ENCODE measurements at regions not wholly inside any gene's neighbourhood (a gene's known extent, or its start where the extent isn't known, plus 50 kb on each side); places are given as distances from the start of the nearest gene placed in this dataset.
"Not testable (repeated sequence)": the region's sequence is repeated elsewhere in the genome, so short reads cannot be mapped to it uniquely, and the experiment has no call there.

GRCh38 chr4:85106166-85106565 is 139.7 kb upstream of the WDFY3 start:
- no peak for DNase-seq (ENCODE audit: low read depth, low spot score)

DNA sequence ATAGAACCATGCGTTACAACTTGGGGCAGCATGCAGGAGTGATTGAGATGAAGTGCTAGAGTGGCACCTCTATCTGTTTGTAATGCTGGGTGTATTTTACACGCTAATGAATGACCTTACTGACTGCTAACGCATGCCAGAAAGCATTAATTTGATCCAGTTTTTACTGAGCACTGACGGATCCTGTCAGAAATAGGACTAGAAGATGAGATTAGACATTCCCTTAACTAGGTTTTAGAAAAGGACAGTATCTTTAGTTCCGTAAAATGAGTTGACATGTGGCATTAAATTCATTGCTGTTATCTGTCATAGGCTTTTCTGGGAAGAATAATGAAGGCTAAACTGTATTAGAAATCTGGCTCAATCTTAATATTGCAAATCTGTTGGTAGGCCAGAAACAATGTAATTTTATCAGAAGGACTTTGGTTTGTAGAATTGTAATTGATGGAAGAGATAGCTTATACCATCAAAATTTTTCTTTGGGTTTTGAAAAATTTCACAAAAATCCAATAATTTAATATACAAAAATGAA is 140.4 kb upstream of the WDFY3 start:
- DNase-seq (ENCODE audit: low read depth, low spot score) = no peak

- no peak for DNase-seq (ENCODE audit: low read depth, low spot score)
Observed at GRCh38 chr4:85107553-85107952, 141.1 kb upstream of the WDFY3 start.

DNA sequence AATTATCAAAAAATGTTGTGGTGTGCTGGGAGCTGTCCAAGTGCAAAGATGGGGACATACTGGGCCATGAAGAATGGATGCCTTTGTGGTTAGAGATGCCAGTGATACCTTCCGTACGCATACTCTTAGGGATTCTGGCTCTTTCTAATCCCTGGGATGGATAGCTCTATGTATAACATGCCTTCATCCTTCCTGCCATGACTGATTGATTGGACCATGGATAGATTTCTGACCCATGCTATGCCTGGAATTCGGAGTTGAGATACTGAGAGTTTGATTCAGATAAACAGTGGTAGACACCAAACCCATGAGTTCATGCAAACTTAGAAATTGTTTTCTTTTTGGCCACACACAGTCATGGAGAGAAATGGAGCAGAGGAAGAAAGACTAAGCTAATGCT is 147.2 kb upstream of the WDFY3 start:
- no peak for DNase-seq (ENCODE audit: low read depth, low spot score)

GRCh38 chr4:85114526-85114925 is 148.0 kb upstream of the WDFY3 start:
- DNase-seq (ENCODE audit: low read depth, low spot score) = no peak

DNA sequence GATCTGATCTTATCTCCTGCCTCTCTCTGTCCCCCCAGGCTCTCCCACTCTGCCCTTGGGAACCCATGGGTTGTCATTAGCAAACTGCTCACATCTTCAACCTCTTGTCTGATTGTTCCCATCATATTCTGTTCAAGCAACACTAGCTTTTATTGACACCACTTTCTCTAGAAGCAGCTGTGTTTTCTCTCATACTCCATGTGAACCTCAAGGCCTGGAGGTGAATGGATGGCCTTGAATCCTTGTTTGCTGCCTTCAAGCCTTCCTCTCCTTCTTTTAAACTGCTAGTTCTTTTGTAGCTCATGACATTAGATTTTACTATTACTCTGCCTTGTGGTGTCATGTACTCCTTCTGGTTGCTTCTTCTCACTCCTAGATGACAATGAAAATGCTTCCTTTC is 149.5 kb upstream of the WDFY3 start:
- no peak for DNase-seq (ENCODE audit: low read depth, low spot score)

GRCh38 chr4:85125688-85126087 is 159.2 kb upstream of the WDFY3 start:
- no peak for DNase-seq (ENCODE audit: low read depth, low spot score)

- DNase-seq (ENCODE audit: low read depth, low spot score) = no peak
Observed at GRCh38 chr4:85126991-85127591, 160.6 kb upstream of the WDFY3 start.

GRCh38 chr4:85127653-85128052 is 161.2 kb upstream of the WDFY3 start:
- no peak for DNase-seq (ENCODE audit: low read depth, low spot score)

- DNase-seq (ENCODE audit: low read depth, low spot score) = no peak
Observed at GRCh38 chr4:85128246-85129204, 162.0 kb upstream of the WDFY3 start.

GRCh38 chr4:85129354-85130125 is 163.1 kb upstream of the WDFY3 start:
- DNase-seq (ENCODE audit: low read depth, low spot score) = not testable (repeated sequence)

GRCh38 chr4:85132117-85132516 is 165.6 kb upstream of the WDFY3 start:
- no peak for DNase-seq (ENCODE audit: low read depth, low spot score)

GRCh38 chr4:85132570-85132969 is 166.1 kb upstream of the WDFY3 start:
- no peak for DNase-seq (ENCODE audit: low read depth, low spot score)

GRCh38 chr4:85139749-85140148 is 173.3 kb upstream of the WDFY3 start:
- DNase-seq (ENCODE audit: low read depth, low spot score) = not testable (repeated sequence)

DNA sequence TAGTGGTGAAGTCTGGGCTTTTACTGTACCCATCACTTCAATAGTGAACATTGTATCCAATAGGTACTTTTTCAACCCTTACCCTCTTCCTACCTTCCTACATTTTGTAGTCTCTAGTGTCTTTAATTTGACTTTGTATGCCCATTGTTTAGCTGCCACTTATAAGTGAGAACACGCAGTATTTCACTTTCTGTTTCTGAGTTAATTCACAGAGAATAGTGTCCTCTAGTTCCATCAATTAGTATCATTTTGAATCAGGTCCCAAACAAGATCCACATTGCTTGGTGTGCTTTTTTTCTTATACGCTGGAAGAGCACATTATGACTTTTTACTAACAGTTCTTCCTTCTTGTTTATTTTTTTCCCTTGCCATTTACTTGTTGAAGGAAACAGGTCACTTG is 176.0 kb upstream of the WDFY3 start:
- DNase-seq (ENCODE audit: low read depth, low spot score) = no peak

DNA sequence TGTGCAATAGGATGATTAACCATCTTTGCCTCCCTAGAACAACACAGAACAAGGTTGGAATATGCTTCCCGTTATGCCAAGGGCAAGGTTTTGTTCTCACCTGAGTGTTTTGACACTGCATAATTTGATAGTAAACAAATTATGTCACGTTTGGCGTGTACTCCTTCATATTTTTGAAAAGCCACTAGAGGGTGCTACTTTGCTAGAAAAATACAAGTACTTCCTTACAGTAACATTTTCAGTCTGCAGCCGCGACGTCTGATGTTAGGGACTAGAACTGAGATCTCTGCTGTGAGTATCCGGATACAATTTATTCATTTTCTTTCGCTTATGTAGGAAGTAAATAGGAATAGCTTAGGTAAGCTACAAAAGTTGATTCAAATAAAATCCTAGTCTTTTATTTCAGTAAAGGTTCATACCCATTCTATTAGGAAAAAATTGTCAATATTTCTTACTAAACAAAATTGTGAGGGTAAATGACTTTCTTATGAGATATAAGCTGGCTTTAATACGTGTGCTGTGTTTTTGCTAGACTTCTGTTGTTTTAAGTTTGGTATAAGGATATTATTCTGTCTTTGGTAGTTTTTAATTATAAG is 181.1 kb upstream of the WDFY3 start:
- DNase-seq (ENCODE audit: low read depth, low spot score) = peak; percentile 45

- DNase-seq (ENCODE audit: low read depth, low spot score) = no peak
Observed at GRCh38 chr4:85149676-85150075, 183.2 kb upstream of the WDFY3 start.

GRCh38 chr4:85151371-85151770 is 184.9 kb upstream of the WDFY3 start:
- DNase-seq (ENCODE audit: low read depth, low spot score) = no peak

DNA sequence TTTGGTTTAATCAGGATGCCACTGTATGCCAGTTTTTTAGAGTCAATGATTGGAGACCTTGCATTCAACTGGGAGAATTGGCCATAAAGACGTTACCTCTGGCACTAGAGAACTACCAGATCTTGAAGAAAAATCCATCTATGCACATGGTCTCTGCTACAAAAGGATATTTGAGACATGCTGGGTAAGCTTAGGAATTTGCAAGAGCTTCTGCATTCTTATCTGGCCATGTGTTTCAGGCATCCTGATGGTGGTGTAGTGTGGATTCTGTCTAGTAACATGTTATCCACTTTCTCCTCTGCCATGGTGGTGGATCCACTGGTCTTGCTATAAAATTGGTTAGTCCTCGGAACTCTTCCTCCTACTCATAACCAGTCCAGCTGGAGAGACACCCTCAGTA is 185.3 kb upstream of the WDFY3 start:
- no peak for DNase-seq (ENCODE audit: low read depth, low spot score)

DNA sequence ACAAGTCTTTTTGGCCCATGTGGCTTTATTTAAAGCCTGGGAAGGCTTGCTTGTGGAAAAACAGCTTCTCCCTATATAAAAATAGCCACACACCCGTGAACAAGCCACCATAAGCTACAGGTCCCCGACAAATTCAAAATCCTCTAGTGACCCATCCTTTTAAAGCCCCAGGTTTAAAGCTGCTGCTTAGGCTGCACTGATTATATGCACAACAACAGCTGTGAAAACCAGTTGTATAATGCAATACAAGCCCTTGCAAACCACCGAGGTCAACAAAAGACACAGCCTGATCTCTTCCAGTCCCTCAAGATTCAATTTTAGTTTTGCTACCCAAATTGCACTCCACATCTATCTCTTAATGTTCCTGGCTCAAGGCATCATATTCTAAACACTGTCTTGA is 186.0 kb upstream of the WDFY3 start:
- DNase-seq (ENCODE audit: low read depth, low spot score) = no peak

- DNase-seq (ENCODE audit: low read depth, low spot score) = no peak
Observed at GRCh38 chr4:85153221-85153620, 186.7 kb upstream of the WDFY3 start.

GRCh38 chr4:85154591-85154990 is 188.1 kb upstream of the WDFY3 start:
- DNase-seq (ENCODE audit: low read depth, low spot score) = no peak

All from smooth muscle cell of the brain vasculature (primary cell).